CD4-positive, alpha-beta memory T cell (primary cell): ENCODE measurements at regions not wholly inside any gene's neighbourhood (a gene's known extent, or its start where the extent isn't known, plus 50 kb on each side); places are given as distances from the start of the nearest gene placed in this dataset.
"Not testable (repeated sequence)": the region's sequence is repeated elsewhere in the genome, so short reads cannot be mapped to it uniquely, and the experiment has no call there.

Source experiments
- CTCF ChIA-PET: fragments of 350-600 bp; sonication (Branson Sonifier 250); formaldehyde crosslinking; loops from one replicate; lab custom pipeline; 2021; ENCODE audit warnings: inconsistent platforms; ENCODE audit not compliant: partially characterized antibody; lab: Charles Lee
- POLR2A ChIA-PET: fragments of 350-600 bp; sonication (Branson Sonifier 250); formaldehyde crosslinking; loops from one replicate; lab custom pipeline; 2021; ENCODE audit not compliant: partially characterized antibody; lab: Charles Lee
- DNase-seq, 5 donors: peaks; one replicate each; pipeline versions ENCODE4 v3.0.0 to v3.0.0-alpha.2; 2020 to 2022; ENCODE audit warnings: mixed read lengths in 1 of 5
- H3K27ac ChIP-seq: one replicate; pipeline ENCODE4 v1.7.0; 2013; ENCODE audit warnings: low read depth, low read length
- H3K27me3 ChIP-seq: 2 replicates; pipeline ENCODE4 v1.7.0; 2013; ENCODE audit warnings: mild to moderate bottlenecking, low read length, moderate library complexity; ENCODE audit not compliant: insufficient read depth
- H3K36me3 ChIP-seq: 2 replicates; pipeline ENCODE4 v1.7.0; 2013; ENCODE audit warnings: mild to moderate bottlenecking, low read length, moderate library complexity; ENCODE audit not compliant: insufficient read depth
- H3K4me1 ChIP-seq: 2 replicates; pipeline ENCODE4 v1.7.0; 2013; ENCODE audit warnings: mild to moderate bottlenecking, low read length, moderate library complexity; ENCODE audit not compliant: insufficient read depth
- H3K4me3 ChIP-seq, 2 donors: one replicate each; pipeline ENCODE4 v1.7.0; 2013; ENCODE audit warnings: low read length in 2 of 2, mild to moderate bottlenecking in 1 of 2
- H3K9me3 ChIP-seq, 2 donors: one replicate each; pipeline ENCODE4 v1.7.0; 2013; ENCODE audit warnings: low read length in 2 of 2, control low read depth in 1 of 2; ENCODE audit not compliant: control insufficient read depth in 1 of 2
- H3K27ac Mint-ChIP-seq, 7 donors: one replicate each; pipeline ENCODE4 v1.8.0; 2020 to 2021; ENCODE audit warnings: mixed read lengths in 7 of 7, mild to moderate bottlenecking in 6 of 7, inconsistent platforms in 3 of 7, moderate library complexity in 3 of 7
- H3K27me3 Mint-ChIP-seq, 2 donors: one replicate each; pipeline ENCODE4 v1.8.0; 2020 to 2021; ENCODE audit warnings: mixed read lengths in 2 of 2
- H3K36me3 Mint-ChIP-seq, 2 donors: one replicate each; pipeline ENCODE4 v1.8.0; 2020 to 2021; ENCODE audit warnings: mixed read lengths in 2 of 2, inconsistent platforms in 1 of 2, mild to moderate bottlenecking in 1 of 2
- H3K4me1 Mint-ChIP-seq, 4 donors: one replicate each; pipeline ENCODE4 v1.8.0; 2020 to 2021; ENCODE audit warnings: mixed read lengths in 4 of 4, mild to moderate bottlenecking in 1 of 4
- H3K4me3 Mint-ChIP-seq, 8 donors: one replicate each; pipeline ENCODE4 v1.8.0; 2020 to 2021; ENCODE audit warnings: mixed read lengths in 8 of 8, mild to moderate bottlenecking in 7 of 8, moderate library complexity in 6 of 8, inconsistent platforms in 3 of 8
- H3K9me3 Mint-ChIP-seq, 8 donors: one replicate each; pipeline ENCODE4 v1.8.0; 2020 to 2021; ENCODE audit warnings: mixed read lengths in 8 of 8, mild to moderate bottlenecking in 5 of 8, inconsistent platforms in 3 of 8, moderate library complexity in 1 of 8
- intact Hi-C: fragments of 100-400 bp; cut with micrococcal nuclease; formaldehyde crosslinking; loops from one replicate; pipeline ENCODE4 v1.15.1; 2023

GRCh38 chr20:56780266-56780665 lies 151.2 kb downstream of the TFAP2C start:
- POLR2A ChIA-PET = no interaction called here
- Mint-ChIP-seq H3K4me1 (no peaks in the 10 kb centered on the region), H3K4me3 (no peak overlapping the region), H3K9me3 (no peaks in the 10 kb centered on the region), H3K27me3 (peaks cover 10 to 14% of the 10 kb centered on the region in 2 donors), H3K36me3 (no peaks in the 10 kb centered on the region), H3K27ac (no peak overlapping the region)
- H3K36me3 ChIP-seq = no peaks in the 10 kb centered on the region
- intact Hi-C loops = no loop called here
- CTCF ChIA-PET = no interaction called here
- H3K27ac ChIP-seq = no peak overlapping the region
- no peak overlapping the region for H3K4me3 ChIP-seq
- no peaks in the 10 kb centered on the region for H3K9me3 ChIP-seq
- no peaks in the 10 kb centered on the region for H3K27me3 ChIP-seq
- no peaks in the 10 kb centered on the region for H3K4me1 ChIP-seq
- DNase-seq = no peak

GRCh38 chr20:56781108-56781739 lies 152.1 kb downstream of the TFAP2C start:
- H3K4me1 ChIP-seq = no peaks in the 10 kb centered on the region
- no peak overlapping the region for H3K4me3 ChIP-seq
- Mint-ChIP-seq H3K27me3 (peaks cover 10 to 12% of the 10 kb centered on the region in 2 donors), H3K4me3 (peak overlapping the region in 1 of 8 donors; percentile 20), H3K27ac (no peak overlapping the region), H3K4me1 (no peaks in the 10 kb centered on the region), H3K9me3 (no peaks in the 10 kb centered on the region), H3K36me3 (no peaks in the 10 kb centered on the region)
- H3K27me3 ChIP-seq = no peaks in the 10 kb centered on the region
- CTCF ChIA-PET = no interaction called here
- intact Hi-C loops = no loop called here
- H3K27ac ChIP-seq = no peak overlapping the region
- no peak for DNase-seq
- POLR2A ChIA-PET = no interaction called here
- H3K36me3 ChIP-seq = no peaks in the 10 kb centered on the region
- H3K9me3 ChIP-seq = no peaks in the 10 kb centered on the region

- H3K36me3 Mint-ChIP-seq, H3K4me1 Mint-ChIP-seq, H3K9me3 Mint-ChIP-seq, CTCF ChIA-PET, H3K4me3 Mint-ChIP-seq, H3K36me3 ChIP-seq, H3K27ac Mint-ChIP-seq, DNase-seq, H3K9me3 ChIP-seq, POLR2A ChIA-PET, H3K4me3 ChIP-seq, intact Hi-C loops, H3K27ac ChIP-seq, H3K27me3 ChIP-seq, H3K4me1 ChIP-seq: not testable (repeated sequence)
- peaks cover 10 to 12% of the 10 kb centered on the region in 2 donors for H3K27me3 Mint-ChIP-seq
Observed at GRCh38 chr20:56781987-56782560, 153.0 kb downstream of the TFAP2C start.

GRCh38 chr20:56782814-56783213 lies 153.7 kb downstream of the TFAP2C start:
- not testable (repeated sequence) for H3K27ac Mint-ChIP-seq
- H3K27me3 Mint-ChIP-seq = peaks cover 10 to 12% of the 10 kb centered on the region in 2 donors

GRCh38 chr20:56783826-56784225 lies 154.7 kb downstream of the TFAP2C start:
- Mint-ChIP-seq H3K9me3 (no peaks in the 10 kb centered on the region), H3K27me3 (peaks cover 9 to 10% of the 10 kb centered on the region in 2 donors), H3K27ac (no peak overlapping the region), H3K4me1 (no peaks in the 10 kb centered on the region), H3K4me3 (no peak overlapping the region), H3K36me3 (no peaks in the 10 kb centered on the region)
- intact Hi-C loops = no loop called here
- Histone ChIP-seq H3K36me3 (no peaks in the 10 kb centered on the region), H3K9me3 (no peaks in the 10 kb centered on the region), H3K27me3 (no peaks in the 10 kb centered on the region), H3K27ac (no peak overlapping the region), H3K4me1 (no peaks in the 10 kb centered on the region), H3K4me3 (no peak overlapping the region)
- POLR2A ChIA-PET = no interaction called here
- no peak for DNase-seq
- CTCF ChIA-PET = no interaction called here

More at GRCh38 chr20:56782814-56783213, 153.7 kb downstream of the TFAP2C start:
- H3K9me3 ChIP-seq, H3K4me3 ChIP-seq, H3K4me1 ChIP-seq, H3K36me3 ChIP-seq, CTCF ChIA-PET, H3K27me3 ChIP-seq, H3K36me3 Mint-ChIP-seq, H3K9me3 Mint-ChIP-seq, H3K27ac ChIP-seq, H3K4me3 Mint-ChIP-seq, DNase-seq, POLR2A ChIA-PET, H3K4me1 Mint-ChIP-seq, intact Hi-C loops: not testable (repeated sequence)

GRCh38 chr20:56786503-56786902 lies 157.4 kb downstream of the TFAP2C start:
- H3K4me3 Mint-ChIP-seq = no peak overlapping the region

GRCh38 chr20:56788041-56788670 lies 159.1 kb downstream of the TFAP2C start:
- Mint-ChIP-seq H3K27ac (no peak overlapping the region), H3K4me1 (no peaks in the 10 kb centered on the region), H3K4me3 (no peak overlapping the region), H3K9me3 (no peaks in the 10 kb centered on the region), H3K36me3 (no peaks in the 10 kb centered on the region), H3K27me3 (peaks cover 0 to 5% of the 10 kb centered on the region in 2 donors)
- Histone ChIP-seq H3K27me3 (no peaks in the 10 kb centered on the region), H3K4me1 (no peaks in the 10 kb centered on the region), H3K4me3 (no peak overlapping the region), H3K9me3 (no peaks in the 10 kb centered on the region), H3K36me3 (no peaks in the 10 kb centered on the region), H3K27ac (no peak overlapping the region)
- CTCF ChIA-PET = no interaction called here
- POLR2A ChIA-PET = no interaction called here
- no peak for DNase-seq
- intact Hi-C loops = no loop called here

More at GRCh38 chr20:56786503-56786902, 157.4 kb downstream of the TFAP2C start:
- no peaks in the 10 kb centered on the region for H3K9me3 Mint-ChIP-seq
- H3K9me3 ChIP-seq = no peaks in the 10 kb centered on the region
- ChIA-PET POLR2A (no interaction called here), CTCF (no interaction called here)
- H3K4me1 ChIP-seq = no peaks in the 10 kb centered on the region
- no peaks in the 10 kb centered on the region for H3K27me3 ChIP-seq
- H3K36me3 ChIP-seq = no peaks in the 10 kb centered on the region
- H3K27me3 Mint-ChIP-seq = peaks cover 3 to 8% of the 10 kb centered on the region in 2 donors
- no peak overlapping the region for H3K4me3 ChIP-seq
- DNase-seq = no peak
- no peaks in the 10 kb centered on the region for H3K36me3 Mint-ChIP-seq
- H3K27ac ChIP-seq = no peak overlapping the region
- intact Hi-C loops = no loop called here
- no peak overlapping the region for H3K27ac Mint-ChIP-seq
- no peaks in the 10 kb centered on the region for H3K4me1 Mint-ChIP-seq
